Activated CD4-positive, alpha-beta T cell treated with anti-CD3 and anti-CD28 coated beads, Interleukin-2, amount 50 U/mL, for 16 hours (primary cell): ENCODE measurements at regions not wholly inside any gene's neighbourhood (a gene's known extent, or its start where the extent isn't known, plus 50 kb on each side); places are given as distances from the start of the nearest gene placed in this dataset.

Experiments
- DNase-seq: peaks from one replicate; pipeline ENCODE4 v3.0.0-alpha.2; 2020

DNA sequence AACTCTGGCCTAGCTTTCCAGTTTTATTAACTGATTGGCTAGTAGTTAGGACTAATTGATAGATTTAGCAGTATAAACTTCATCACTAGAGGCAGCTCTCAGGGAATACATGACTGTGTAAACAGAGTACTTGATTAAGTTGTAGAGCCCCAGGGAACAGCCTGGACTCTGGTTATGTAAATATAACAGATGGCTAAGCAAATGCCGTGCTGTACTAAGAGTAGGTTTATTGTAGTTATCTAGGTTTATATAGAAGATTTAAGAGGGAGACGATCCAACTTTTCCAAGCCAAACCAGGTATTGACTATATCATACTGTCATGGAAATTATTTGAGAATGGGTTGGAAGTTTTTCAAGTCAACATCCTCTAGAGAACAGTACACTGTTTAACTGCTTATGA is 463.4 kb upstream of the GRID2 start:
- no peak for DNase-seq

DNA sequence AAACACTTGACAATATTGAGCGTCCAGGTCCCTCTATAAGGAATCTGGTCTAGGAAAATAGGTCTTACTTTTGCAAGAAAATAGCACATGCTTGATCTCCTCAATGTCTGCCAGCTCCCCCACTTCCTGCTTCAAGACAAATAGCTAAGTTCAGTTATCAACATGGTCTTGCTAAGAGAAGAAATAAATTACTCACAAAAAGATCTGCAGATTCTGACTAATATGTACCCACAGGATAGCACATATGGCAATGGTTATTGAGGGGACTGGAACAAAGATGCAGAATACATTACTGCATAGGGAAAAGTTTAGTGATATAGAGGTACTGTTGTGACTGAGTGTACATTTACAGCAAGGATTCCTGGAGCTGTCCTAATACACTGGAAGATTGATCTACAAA is 457.5 kb upstream of the GRID2 start:
- no peak for DNase-seq

DNA sequence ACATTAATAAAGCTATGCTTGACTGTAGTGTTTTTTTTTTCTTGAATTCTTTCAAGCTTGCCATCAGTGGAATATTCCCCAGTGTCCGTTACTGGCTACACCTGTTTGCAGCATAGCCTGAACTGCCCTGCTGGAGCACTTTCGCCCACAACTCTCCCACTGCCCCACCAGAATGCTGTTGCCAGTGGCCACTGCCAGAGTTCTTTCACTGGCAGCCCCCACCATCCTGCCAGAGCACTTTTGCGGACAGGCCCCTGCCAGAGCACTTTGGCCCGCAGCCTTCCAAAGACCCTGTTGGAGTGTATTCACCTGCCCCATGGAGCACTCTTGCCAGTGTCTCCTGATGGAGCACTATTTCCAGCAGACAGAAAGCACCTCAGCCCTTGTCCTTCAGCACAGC is 452.3 kb upstream of the GRID2 start:
- no peak for DNase-seq

DNA sequence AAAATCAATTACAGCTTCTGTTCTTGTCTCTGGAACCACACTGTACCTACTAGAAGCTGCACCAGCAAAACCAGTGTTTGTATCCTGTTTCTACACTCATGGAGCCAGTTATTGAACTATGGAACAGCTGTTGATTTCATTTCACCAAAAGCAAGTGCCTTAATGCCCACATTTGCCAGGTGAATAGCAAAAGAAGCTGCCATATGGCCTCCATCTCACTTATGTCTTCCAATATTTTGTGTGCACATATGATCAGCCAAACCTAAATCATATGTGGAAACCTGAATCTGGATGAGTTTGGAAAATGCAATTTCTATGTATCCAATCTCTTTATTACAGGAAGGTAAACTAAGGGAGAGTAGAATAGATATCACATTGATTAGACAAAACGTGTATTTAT is 415.8 kb upstream of the GRID2 start:
- no peak for DNase-seq

DNA sequence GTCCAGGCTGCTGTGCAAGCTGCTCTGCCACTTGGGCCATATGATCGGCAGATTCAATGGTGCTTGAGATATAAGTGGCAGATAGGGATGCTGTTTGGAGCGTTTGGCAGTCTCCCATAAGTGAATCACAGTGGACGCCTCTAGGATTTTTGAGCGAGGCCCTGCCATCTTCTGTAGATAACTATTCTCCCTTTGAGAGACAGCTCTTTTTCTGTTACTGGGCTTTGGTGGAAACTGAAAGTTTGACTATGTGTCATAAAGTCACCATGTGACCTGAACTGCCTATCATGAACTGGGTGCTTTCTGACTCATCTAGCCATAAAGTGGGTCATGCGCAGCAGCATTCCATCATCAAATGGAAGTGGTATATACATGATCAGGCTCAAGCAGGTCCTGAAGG is 412.5 kb upstream of the GRID2 start:
- DNase-seq: peak; percentile 42

DNA sequence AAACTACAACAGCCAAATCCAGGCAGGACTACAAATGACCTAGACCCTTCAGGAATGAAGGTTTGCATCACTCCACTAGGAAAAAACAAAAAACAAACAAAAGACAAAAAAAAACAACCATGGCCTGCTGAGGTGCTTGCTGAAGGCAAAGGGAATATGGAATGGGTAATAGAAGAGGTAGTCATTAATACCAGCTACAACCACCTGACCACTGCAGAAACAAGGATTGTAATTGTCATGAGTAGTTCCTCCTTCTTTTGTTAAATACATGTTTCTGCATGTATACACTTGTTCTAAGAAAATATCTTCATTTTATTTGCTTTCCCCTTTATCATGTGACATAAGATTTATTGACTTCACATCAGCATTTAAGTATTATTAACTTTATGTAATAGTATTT is 409.8 kb upstream of the GRID2 start:
- no peak for DNase-seq

DNA sequence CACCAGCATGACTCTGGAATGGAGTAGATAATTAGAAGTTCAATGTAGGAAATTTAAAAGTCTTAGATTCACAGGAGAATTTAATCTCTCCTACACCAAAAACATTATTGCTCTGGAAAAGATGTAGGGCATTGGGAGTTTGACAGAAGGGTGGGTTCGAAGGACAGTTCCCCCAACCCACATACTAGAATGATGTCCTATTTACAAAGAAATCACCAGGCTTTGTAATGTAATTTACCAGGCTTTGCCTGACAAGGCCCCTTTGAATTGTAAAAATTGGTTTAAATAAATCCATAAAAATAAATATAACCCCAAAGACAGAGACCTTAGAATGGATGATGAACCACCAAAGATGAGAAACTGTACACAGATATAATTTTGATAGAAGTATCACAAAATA is 399.2 kb upstream of the GRID2 start:
- no peak for DNase-seq

DNA sequence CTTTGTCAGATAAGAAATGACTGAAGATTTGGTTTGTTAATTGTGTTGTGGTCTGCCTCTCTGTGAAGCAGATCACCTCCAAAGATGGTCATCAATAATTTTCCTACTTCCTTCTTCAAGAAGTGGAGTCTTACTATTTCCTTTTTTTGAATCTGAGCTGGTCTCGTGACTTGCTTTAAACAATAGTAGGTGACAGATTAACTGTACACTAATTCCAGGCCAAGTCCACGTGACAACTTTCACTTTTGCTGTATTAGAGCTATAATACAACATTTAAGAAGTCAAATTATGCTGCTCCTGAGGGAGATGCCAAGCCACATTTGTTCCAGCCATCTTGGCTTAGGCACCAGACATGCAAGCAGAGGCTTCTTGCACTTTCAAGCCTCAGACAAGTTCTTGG is 393.8 kb upstream of the GRID2 start:
- DNase-seq: no peak

DNA sequence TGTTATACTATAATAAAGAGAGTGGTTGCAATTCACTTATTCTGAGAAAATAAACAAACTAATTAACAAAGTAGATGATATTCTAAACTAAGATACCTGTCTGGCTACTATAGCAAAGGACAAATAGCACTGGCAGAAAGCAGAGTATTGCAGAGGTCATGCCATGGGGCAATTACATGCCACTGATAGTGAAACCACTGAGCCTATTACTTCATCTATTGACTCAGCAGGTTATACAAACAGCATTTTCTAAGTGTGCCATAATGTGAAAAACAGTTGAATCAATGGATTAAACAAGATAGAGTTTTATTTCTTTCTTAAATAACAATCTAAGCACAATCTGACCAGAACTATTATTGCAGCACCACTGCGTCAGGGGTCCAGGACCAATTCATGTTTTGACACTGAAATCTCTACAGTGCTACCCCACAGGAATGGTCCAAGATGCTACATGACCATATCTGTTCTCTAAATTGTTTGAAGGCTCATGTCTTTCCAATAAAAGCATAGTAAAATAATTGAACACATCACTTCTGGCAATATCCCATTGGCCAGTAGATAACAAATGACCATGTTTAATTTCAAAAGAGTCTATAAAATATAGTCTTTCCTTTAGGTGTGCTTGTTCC is 389.5 kb upstream of the GRID2 start:
- DNase-seq: no peak

DNA sequence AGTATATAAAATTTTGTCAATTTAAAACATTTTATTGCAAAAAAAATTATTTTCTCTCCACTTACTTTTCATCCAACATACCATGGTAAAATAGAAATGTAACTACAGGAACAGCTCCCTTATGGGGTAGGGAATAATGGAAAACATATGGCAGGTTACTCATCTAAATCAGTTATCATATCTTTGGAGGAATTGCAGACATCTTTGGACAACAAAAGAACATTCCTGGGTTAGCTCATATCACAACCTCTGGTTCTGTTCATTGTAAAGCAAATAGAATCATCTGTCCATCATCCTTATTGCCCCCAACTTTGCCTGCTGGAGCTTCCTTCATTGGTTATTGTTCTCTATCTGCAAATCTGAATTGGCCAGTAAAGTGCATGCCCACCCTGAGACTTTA is 387.5 kb upstream of the GRID2 start:
- DNase-seq: no peak

DNA sequence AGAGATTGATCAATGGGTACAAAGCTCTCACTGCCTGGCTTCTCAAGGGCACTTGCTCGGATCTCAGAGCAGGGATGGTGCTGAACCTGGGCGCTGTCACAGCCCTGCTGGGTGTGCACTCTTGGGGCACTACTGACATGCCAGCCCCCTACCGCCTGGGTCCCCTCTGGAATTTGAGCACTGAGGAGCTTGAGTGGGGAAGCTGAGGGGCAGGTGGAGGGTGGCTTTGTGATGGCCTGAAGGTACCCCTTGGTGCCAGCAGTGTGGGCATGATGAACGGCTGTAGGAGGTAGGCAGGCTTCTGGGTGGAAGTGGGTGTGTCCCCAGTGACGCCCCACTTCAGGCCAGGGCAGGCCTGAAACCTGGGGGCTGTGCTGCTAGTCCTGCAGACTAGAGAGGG is 379.1 kb upstream of the GRID2 start:
- DNase-seq: no peak

DNA sequence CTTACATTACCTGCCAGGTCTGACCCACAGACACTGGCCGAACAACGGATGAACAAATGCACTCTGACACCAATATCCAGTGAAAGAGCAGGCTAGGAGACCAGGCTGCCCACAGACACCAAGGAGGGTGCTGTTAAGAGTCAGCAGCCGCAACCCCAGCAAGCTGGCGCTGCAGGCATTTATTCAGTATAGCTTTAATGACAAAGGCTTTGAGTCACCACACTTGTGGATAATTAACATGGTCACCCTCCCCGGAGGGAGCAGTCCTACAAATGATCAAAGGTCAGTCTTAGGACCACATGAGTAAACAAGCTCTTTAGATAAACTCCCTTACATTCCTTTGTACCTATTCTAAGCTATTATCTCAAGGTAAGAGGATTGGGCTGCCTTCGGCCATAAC is 368.5 kb upstream of the GRID2 start:
- no peak for DNase-seq

DNA sequence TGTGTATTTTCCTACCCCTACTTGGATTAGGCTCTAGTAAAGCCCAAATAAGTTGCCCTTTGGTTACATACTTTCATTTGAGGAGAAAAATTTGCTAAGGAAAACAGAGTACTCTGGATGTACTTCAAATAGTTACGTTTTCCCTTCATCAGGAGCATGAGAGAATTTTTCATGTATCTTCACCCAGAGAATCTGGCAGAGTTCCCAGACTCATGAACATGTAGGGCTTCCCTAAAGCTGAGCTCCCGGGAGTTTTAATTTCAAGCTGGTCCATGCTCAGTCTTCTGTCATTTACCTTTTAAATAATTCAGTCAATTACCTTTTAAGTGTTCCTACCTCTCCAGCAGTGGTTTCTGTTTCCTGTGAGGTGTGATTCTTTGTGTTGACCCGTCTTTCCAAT is 367.5 kb upstream of the GRID2 start:
- DNase-seq: no peak

DNA sequence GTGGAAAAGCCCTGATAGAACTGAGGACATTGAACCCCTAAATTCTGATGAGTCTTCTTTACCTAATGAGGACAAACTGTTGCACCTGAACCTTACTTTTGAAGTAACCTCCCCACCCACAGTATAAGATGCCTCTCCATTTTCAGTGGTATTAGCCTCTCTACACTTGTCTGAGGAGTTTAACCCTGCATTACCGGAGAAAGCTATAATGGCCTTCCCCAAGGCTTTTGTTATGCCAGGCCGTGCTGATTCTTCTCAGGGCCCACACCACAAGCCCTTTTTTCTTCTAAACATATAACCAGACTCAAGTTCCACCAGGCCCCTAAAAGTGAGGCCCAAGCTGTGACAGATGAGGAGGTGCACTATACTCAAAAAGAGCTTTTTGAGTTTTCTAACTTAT is 345.8 kb upstream of the GRID2 start:
- no peak for DNase-seq

DNA sequence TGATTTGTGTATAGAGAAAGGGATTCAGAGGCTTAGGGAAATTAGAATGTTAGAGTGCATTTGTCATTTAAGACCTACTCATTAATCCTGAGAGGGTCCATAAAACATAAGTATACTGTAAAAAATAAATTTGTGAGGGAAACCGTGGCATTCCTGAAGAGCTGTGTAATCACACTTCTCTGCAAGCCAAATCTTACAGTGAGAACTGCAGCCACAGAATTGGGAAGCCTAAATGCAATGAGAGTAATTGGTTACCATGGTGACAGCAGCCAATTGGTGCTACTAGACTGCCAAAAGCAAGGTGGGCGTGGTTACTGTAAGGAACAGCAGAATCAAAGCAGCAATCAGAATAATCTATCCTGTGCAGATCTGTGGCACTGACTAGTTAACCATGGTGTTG is 345.2 kb upstream of the GRID2 start:
- no peak for DNase-seq

DNA sequence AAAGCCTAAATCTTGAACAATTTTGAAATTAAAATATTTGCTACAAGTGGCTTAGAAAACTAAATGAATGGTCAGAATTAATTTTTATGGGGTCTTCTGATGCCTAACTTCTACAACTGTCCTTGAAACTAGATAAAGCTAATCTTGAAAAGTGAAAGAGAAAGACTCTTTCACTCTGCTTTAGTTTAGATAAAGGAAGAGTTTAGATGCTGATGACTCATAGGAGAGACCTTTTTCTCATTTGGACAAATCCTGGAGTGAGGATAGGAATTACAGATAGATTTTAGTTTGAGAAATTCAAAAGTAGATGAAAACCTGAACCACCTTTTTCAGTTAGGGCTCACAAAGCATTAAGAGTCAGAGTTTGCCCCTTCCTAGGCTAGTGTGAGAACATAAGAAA is 342.3 kb upstream of the GRID2 start:
- no peak for DNase-seq

DNA sequence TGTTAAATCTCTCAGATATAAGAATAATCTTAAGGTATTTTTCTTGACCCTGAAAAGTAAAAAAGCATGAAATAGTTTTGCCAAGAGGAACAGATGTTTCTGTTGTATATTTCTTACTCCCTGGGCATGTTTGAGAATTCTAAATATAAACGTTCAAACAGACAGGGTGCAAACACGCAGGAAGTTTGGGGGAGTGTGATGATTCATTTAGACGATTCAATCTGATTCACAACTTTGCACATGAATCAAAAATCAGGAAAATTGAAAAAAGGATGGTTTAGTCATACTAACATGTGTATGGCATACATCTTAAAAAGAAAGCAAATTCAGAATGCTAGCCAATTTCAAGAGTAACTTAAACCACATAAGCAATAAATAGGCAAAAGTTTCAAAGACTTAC is 340.3 kb upstream of the GRID2 start:
- DNase-seq: peak; percentile 35

DNA sequence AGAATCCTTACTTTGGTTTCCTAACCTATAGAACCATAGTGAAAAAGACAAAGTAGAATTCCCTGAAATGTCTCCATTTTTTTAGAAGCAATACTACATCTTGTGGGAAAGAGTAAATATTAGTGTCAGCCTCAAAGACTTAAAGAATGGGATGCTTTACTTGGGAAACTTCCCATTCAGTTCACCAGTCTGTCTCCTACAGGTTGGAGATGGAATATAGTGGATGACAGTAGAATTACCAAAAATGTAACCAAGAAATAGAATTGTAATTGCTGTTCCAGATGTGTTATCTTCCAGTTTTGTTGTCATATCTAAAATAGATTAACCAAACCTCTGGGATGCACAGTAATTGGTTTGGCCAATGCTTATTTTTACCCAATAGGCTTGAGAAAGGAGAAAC is 338.6 kb upstream of the GRID2 start:
- no peak for DNase-seq

DNA sequence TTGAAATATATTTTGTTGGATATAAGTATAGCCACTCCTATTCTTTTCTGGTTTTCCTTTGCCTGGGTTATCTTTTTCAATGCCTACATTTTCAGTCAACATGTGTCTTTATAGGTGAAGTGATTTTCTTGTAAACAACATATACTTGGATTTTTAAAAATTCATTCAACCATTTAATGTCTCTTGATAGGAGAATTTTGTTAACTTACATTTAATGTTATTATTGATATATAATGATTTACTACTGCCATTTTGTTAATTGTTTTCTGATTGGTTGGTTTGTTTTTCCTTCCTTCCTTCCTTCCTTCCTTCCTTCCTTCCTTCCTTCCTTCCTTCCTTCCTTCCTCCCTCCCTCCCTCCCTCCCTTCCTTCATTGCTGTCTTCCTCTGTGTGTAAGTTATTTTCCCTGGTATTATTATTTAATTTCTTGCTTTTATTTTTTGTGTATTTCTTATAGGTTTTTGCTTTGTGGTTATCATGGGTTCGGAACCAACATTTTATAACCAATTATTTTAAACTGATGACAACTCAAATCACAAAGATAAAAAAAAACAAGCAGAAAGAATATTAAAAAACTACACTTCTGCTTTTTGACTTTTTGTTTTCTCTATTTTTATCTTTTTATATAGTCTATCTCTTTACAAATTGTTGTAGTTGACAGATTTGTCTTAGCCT is 330.1 kb upstream of the GRID2 start:
- no peak for DNase-seq

DNA sequence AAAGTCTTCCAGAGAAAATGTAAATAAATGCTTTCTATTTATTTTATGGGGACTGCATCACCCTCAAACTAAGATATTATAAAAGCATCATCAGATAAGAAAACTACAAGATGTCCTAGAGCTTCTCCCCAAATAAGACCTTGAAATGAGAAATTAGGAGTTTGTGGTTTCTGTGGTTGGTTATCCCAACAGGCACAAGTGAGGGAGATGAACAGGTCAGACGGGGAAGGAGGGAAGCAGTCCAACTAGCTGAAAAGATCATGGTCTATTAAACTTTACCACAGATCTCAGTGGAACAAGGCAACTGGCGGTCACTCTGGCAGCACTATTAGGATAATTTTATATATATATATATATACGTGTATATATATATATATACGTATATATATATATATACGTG is 319.3 kb upstream of the GRID2 start:
- DNase-seq: no peak

DNA sequence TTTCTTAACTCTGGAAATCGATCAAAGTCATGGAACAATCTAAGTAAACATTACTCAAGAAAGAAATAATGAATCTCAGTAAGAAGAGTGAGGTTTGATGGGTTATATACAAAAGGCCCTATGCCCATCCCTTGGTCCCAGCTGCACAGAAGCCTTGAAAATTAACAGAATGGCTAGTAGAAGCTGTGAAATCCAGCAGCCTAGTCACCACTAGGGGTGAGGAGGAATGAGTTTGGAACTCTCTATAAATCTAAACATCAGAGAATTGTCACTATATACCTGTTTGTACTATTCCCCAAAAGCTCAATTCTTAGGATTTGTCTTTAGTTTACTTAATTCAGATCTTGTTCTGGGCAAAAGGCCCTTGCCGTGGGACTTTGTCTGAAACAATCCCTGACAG is 313.9 kb upstream of the GRID2 start:
- DNase-seq: no peak

DNA sequence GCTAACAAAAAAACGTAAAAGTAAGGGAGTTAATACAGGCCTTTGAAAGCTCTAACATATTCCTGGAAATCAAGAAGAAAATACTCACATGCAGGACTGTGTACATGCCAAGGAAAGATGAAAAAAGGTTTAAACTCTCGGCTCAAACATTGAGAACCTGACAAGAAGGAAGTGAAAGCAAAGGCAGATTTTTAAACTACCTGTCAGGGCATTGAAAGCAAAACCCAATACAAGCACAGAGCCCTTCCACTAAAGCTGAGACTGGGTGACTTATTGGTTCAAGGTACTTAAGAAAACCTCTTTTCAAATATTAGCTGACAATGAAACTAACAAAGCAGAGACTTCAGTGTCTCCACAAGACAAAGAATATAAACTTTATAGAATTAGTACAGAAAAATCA is 313.0 kb upstream of the GRID2 start:
- DNase-seq: no peak

DNA sequence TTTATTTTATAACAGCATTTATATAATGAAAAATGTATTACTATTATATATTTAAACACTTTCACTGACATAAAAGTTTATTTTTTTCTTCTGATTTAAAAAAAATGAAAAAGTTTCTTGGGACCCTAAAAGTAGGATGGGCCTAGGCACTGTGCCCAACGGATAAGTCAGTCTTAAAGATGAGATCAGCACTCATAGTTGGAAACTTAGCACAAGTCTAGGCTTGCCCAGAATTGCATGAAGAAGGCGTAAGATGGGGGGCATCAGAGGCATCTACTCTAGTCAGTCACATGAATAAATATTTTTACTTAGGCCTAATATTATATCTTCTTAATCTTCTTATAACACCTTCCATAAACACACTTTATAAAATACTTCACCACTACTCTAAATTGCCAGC is 306.7 kb upstream of the GRID2 start:
- DNase-seq: no peak

DNA sequence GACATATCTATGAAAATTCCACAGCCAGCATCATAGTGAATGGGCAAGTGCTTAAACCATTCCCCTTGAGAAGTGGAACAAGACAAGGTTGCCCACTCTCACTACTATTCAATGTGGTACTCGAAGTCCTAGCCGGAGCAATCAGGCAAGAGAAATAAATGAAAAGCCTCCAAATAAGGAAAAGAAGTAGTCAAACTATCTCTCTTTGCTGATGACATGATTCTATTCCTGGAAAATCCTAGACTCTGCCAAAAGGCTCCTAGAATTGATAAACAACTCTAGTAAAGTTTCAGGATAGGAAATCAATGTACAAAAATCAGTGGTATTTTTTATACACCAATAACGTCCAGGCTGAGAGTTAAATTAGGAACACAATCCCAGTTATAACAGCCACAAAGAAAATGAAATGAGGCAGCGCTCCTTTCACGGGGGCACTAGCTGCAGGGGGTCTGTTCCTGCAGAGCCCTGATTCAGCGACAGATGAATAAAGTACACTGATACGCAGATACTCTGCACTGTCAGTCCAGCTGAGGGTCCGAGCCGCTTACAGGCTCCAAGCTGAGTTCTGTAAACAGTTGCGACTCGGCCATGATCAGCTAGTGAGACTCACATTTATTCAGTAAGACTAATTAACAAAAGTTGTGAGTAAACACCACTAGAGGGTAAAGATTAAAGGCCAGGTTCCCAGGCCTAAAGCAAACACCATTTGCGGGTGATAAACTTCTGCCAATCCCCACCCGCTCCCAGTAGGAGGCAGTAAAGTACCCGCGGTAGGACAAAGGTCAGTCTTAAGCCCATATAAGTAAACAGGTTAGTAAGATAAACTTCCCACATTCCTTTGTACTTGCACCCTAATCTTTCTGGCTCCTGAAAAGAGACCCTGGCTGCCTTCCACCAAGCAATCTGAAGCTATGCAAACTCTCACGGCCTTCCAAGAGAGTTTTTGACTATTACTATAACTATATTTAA is 290.6 kb upstream of the GRID2 start:
- no peak for DNase-seq
